GM13976 (cell line): ENCODE measurements at regions not wholly inside any gene's neighbourhood (a gene's known extent, or its start where the extent isn't known, plus 50 kb on each side); places are given as distances from the start of the nearest gene placed in this dataset.
"Not testable (repeated sequence)": the region's sequence is repeated elsewhere in the genome, so short reads cannot be mapped to it uniquely, and the experiment has no call there.

Experiments
- DNase-seq: peaks from one replicate; pipeline ENCODE4 v3.0.0; 2012; ENCODE audit warnings: low spot score
- CTCF ChIP-seq: IDR thresholded peaks from 2 replicates; pipeline ENCODE4 v1.5.1; 2012; ENCODE audit warnings: borderline replicate concordance, mild to moderate bottlenecking; ENCODE audit not compliant: insufficient read depth; ENCODE audit errors: extremely low read depth, missing control alignments, control extremely low read depth
- in situ Hi-C: fragments of 300-500 bp; cut with MboI; formaldehyde crosslinking; loops from one replicate; pipeline ENCODE4 v1.12.0; 2022; ENCODE audit warnings: low sequenced_read_pairs, mixed read lengths, inconsistent platforms; ENCODE audit not compliant: unreplicated experiment

DNA sequence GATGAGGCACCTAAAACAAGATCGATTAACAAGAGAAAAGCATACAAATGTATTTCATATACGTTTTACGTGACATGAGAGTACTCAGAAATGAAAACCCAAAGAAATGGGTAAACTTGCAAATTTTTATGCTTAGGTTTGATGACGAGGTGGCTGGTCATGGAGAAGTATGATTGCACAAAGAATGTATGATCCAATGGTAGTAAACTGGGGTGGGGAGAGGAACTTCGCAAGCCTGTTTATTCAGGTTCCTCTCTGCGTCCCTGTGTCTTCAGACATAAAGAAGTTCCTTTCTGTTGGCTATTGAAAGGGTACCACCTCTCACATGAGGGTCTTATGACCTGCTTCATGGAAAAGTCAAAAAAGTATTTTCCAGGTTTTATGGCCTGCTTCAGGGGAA is 309.2 kb downstream of the BCOR start:
- DNase-seq, result no peak
- in situ Hi-C loops, result no loop called here
- no peak for TF ChIP-seq CTCF

GRCh38 chrX:39791691-39792090 is 306.1 kb downstream of the BCOR start:
- no peak for DNase-seq
- in situ Hi-C loops, result no loop called here
- no peak for TF ChIP-seq CTCF

DNA sequence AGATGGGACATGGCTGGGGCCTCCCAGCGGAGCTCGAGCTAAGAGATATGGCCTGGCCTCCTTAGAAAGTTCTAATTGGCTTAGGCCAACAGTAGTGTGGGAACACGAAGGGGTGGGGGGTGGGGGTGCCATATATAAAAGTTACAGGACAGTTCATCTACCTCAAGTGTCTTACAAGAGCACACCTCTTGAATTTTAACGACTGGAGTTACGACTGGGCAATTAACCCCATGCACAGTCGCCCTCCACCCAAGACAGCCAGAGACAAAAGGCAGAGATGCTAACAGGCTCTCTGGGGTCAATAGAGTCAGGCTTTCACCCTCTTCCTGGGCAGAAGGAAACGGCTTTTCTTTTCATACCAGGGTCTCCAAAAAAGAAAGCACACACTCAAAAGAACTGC is 302.2 kb downstream of the BCOR start:
- no peak for DNase-seq
- TF ChIP-seq CTCF, result no peak
- in situ Hi-C loops, result no loop called here

DNA sequence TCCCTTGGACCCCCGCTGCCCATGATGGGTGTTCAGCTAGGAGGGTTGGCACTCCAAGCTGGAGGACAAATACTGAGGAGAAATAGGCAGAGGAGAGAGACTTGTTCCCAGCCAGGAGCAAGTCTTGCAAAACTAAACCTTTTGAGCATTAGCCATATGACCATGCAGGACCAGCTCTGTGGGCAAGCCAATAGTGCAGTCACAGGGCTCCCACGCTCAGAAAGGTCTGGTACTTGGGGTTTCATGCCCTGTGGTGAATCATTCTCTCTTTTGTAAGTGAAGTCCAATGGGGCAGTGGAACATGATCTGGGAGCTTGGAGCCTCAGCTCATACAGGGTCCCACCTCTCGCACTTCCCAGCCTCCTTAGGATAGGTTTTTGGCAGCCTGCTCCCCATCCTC is 300.9 kb downstream of the BCOR start:
- TF ChIP-seq CTCF, result no peak

GRCh38 chrX:39798488-39798887 is 299.3 kb downstream of the BCOR start:
- in situ Hi-C loops, DNase-seq: not testable (repeated sequence)

More for the DNA sequence above, 300.9 kb downstream of the BCOR start:
- DNase-seq, result no peak
- in situ Hi-C loops, result no loop called here

GRCh38 chrX:39802354-39802753 is 295.4 kb downstream of the BCOR start:
- no peak for TF ChIP-seq CTCF
- in situ Hi-C loops, result no loop called here

DNA sequence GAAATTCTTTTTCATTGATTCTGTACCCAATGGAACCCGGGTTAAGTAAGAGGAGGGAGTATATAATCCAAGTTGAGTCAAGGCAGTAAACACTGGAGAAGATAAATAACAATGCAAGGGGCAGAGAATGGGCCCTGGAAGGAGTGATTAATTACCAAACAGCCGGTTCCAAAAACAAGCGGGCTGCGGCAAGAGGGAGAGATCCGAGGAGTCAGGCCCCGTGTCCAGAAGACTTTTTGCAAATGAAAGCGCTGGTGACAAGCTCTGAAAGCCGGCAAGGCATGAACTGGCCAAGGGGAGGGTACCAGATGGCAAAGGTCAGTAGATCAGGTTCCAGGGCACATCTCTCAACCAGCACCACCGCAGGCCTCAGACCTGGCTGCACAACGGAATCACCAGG is 294.9 kb downstream of the BCOR start:
- DNase-seq, result no peak
- in situ Hi-C loops, result no loop called here
- no peak for TF ChIP-seq CTCF

More at GRCh38 chrX:39802354-39802753, 295.4 kb downstream of the BCOR start:
- DNase-seq, result no peak
